ENCODE measurements at regions not wholly inside any gene's neighbourhood (a gene's known extent, or its start where the extent isn't known, plus 50 kb on each side); places are given as distances from the start of the nearest gene placed in this dataset.

GRCh38 chr1:224510880-224511645 is 76.5 kb upstream of the WDR26 start:
- H3K4me1 ChIP-seq = peaks cover 4 to 55% (median 35%) of the 10 kb centered on the region in 4 donors
- in situ Hi-C loops (cut with MboI; ENCODE audit: low pct_ligation_motif_present in 1 of 4, low pct_unique_long_range_greater_than_20kb in 1 of 4, low sequenced_read_pairs in 3 of 4) (loop anchor here (5.0 to 10.0 kb wide), 5 partner anchors 131 to 414 kb away; partner anchors contain the start of gene DNAH14 (in 2 of the 4)), intact Hi-C loops (cut with DNase I; ENCODE audit: low total_unique reads) (loop anchor here (5.0 to 10.0 kb wide), 2 partner anchors 344 to 411 kb away; no protein-coding TSS in a partner anchor)
- H3K27ac ChIP-seq = peak overlapping the region in 1 of 4 donors; percentile 15
- TF ChIP-seq EP300 (IDR thresholded peaks at IDR 0.05; ENCODE audit: low read depth) (no peak), POLR2AphosphoS5 (IDR thresholded peaks at IDR 0.05) (no peak), POLR2A (IDR thresholded peaks at IDR 0.05) (no peak), CTCF (IDR thresholded peaks at IDR 0.05) (no peak)
- no peaks in the 10 kb centered on the region for H3K27me3 ChIP-seq
- DNase-seq = no peak
- no peak overlapping the region for H3K4me3 ChIP-seq
- H3K9me3 ChIP-seq = no peaks in the 10 kb centered on the region
- no peaks in the 10 kb centered on the region for H3K36me3 ChIP-seq
- 40 to 81% methylated on average over 1 to 4 of the region's 4 CpGs for WGBS, 2 donors (ENCODE audit: low coverage in 1 of 2)

- Histone ChIP-seq H3K4me1 (peaks cover 4 to 38% (median 23%) of the 10 kb centered on the region in 4 donors), H3K4me3 (no peak overlapping the region), H3K27ac (no peak overlapping the region), H3K9me3 (no peaks in the 10 kb centered on the region), H3K27me3 (no peaks in the 10 kb centered on the region), H3K36me3 (no peaks in the 10 kb centered on the region)
- intact Hi-C loops (cut with DNase I; ENCODE audit: low total_unique reads) = loop anchor here (5.0 to 10.0 kb wide), 2 partner anchors 342 to 410 kb away; no protein-coding TSS in a partner anchor
- WGBS, 2 donors (ENCODE audit: low coverage in 1 of 2) = 72 to 81% methylated on average over 3 to 5 of the region's 5 CpGs
- TF ChIP-seq POLR2A (IDR thresholded peaks at IDR 0.05) (no peak), EP300 (IDR thresholded peaks at IDR 0.05; ENCODE audit: low read depth) (no peak), CTCF (IDR thresholded peaks at IDR 0.05) (no peak), POLR2AphosphoS5 (IDR thresholded peaks at IDR 0.05) (no peak)
- no peak for DNase-seq
- in situ Hi-C loops (cut with MboI; ENCODE audit: low pct_ligation_motif_present in 1 of 4, low pct_unique_long_range_greater_than_20kb in 1 of 4, low sequenced_read_pairs in 3 of 4) = loop anchor here (5.0 to 10.0 kb wide), 5 partner anchors 130 to 412 kb away; partner anchors contain the start of gene DNAH14 (in 2 of the 4)
Observed at GRCh38 chr1:224512600-224513151, 78.1 kb upstream of the WDR26 start.

- intact Hi-C loops (cut with DNase I; ENCODE audit: low total_unique reads) (loop anchor here (5.0 to 10.0 kb wide), 2 partner anchors 341 to 409 kb away; no protein-coding TSS in a partner anchor), in situ Hi-C loops (cut with MboI; ENCODE audit: low pct_ligation_motif_present in 1 of 4, low pct_unique_long_range_greater_than_20kb in 1 of 4, low sequenced_read_pairs in 3 of 4) (loop anchor here (5.0 to 10.0 kb wide), 5 partner anchors 129 to 411 kb away; partner anchors contain the start of gene DNAH14 (in 2 of the 4))
- H3K9me3 ChIP-seq = no peaks in the 10 kb centered on the region
- H3K36me3 ChIP-seq = no peaks in the 10 kb centered on the region
- peaks cover 0 to 31% (median 16%) of the 10 kb centered on the region in 4 donors for H3K4me1 ChIP-seq
- 56% methylated on average over 6 of the region's 6 CpGs; no CpG with 5 or more reads in 1 of the 2 donors for WGBS, 2 donors (ENCODE audit: low coverage in 1 of 2)
- no peak for DNase-seq
- H3K27me3 ChIP-seq = no peaks in the 10 kb centered on the region
- no peak overlapping the region for H3K27ac ChIP-seq
- H3K4me3 ChIP-seq = no peak overlapping the region
- TF ChIP-seq CTCF (IDR thresholded peaks at IDR 0.05) (no peak), POLR2AphosphoS5 (IDR thresholded peaks at IDR 0.05) (no peak), EP300 (IDR thresholded peaks at IDR 0.05; ENCODE audit: low read depth) (no peak), POLR2A (IDR thresholded peaks at IDR 0.05) (no peak)
Observed at GRCh38 chr1:224513383-224513782, 78.8 kb upstream of the WDR26 start.

GRCh38 chr1:224513787-224514209 is 79.2 kb upstream of the WDR26 start:
- TF ChIP-seq CTCF (IDR thresholded peaks at IDR 0.05) (peak; percentile 88 to 94 (median 90)), POLR2AphosphoS5 (IDR thresholded peaks at IDR 0.05) (no peak), EP300 (IDR thresholded peaks at IDR 0.05; ENCODE audit: low read depth) (no peak)
- DNase-seq = peak; percentile 89
- Histone ChIP-seq H3K27me3 (no peaks in the 10 kb centered on the region), H3K27ac (no peak overlapping the region), H3K4me1 (peaks cover 0 to 27% (median 13%) of the 10 kb centered on the region in 4 donors), H3K36me3 (no peaks in the 10 kb centered on the region), H3K4me3 (no peak overlapping the region), H3K9me3 (no peaks in the 10 kb centered on the region)
- intact Hi-C loops (cut with DNase I; ENCODE audit: low total_unique reads) = loop anchor here (5.0 to 10.0 kb wide), 2 partner anchors 341 to 409 kb away; no protein-coding TSS in a partner anchor
- 0 to 1% methylated on average over 5 to 11 of the region's 11 CpGs for WGBS, 2 donors (ENCODE audit: low coverage in 1 of 2)
- in situ Hi-C loops (cut with MboI; ENCODE audit: low pct_ligation_motif_present in 1 of 4, low pct_unique_long_range_greater_than_20kb in 1 of 4, low sequenced_read_pairs in 3 of 4) = loop anchor here (5.0 to 10.0 kb wide), 5 partner anchors 129 to 411 kb away; partner anchors contain the start of gene DNAH14 (in 2 of the 4)

All from transverse colon (tissue), 4 donors.